GM13976 (cell line): ENCODE measurements at regions not wholly inside any gene's neighbourhood (a gene's known extent, or its start where the extent isn't known, plus 50 kb on each side); places are given as distances from the start of the nearest gene placed in this dataset.

ENCODE experiments used
- DNase-seq: peaks from one replicate; pipeline ENCODE4 v3.0.0; 2012; ENCODE audit warnings: low spot score
- in situ Hi-C: fragments of 300-500 bp; cut with MboI; formaldehyde crosslinking; loops from one replicate; pipeline ENCODE4 v1.12.0; 2022; ENCODE audit warnings: low sequenced_read_pairs, mixed read lengths, inconsistent platforms; ENCODE audit not compliant: unreplicated experiment
- TF ChIP-seq, protein P1 (sequence below): IDR thresholded peaks from 2 replicates; pipeline ENCODE4 v1.5.1; 2012; ENCODE audit warnings: borderline replicate concordance, mild to moderate bottlenecking; ENCODE audit not compliant: insufficient read depth; ENCODE audit errors: extremely low read depth, missing control alignments, control extremely low read depth

DNA sequence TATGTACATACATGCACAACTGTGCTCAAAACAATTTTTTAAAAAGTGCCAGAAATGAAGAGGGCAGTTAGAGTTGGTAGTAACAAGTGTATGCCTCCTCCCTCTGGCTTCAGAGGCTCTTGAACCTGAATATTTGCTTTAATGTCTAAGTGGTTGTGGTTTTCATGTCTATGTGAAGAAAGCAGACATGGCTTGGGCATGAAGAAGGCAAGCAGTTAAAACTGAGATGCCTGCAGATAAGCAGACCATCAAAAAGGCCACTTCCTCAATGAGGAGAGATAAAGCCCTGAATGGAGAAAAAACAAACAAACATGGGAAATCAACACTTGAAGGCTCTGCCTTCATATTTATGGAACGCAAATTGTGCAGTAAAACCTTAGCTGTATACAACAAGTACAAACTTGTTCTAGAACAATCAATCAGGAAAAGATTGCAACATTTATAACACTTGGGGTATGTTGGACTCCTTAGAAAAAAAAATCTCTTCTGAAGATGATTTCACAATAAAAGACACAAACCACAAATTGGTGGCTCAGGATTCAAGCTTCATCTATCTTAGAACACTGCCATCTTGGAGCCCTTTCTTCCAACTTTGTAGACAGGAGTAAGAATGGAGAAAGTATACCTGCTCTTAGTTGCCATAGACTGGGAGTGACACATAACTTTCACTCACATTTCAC is 52.7 kb upstream of the PLA2G4A start:
- TF ChIP-seq, protein P1, sequence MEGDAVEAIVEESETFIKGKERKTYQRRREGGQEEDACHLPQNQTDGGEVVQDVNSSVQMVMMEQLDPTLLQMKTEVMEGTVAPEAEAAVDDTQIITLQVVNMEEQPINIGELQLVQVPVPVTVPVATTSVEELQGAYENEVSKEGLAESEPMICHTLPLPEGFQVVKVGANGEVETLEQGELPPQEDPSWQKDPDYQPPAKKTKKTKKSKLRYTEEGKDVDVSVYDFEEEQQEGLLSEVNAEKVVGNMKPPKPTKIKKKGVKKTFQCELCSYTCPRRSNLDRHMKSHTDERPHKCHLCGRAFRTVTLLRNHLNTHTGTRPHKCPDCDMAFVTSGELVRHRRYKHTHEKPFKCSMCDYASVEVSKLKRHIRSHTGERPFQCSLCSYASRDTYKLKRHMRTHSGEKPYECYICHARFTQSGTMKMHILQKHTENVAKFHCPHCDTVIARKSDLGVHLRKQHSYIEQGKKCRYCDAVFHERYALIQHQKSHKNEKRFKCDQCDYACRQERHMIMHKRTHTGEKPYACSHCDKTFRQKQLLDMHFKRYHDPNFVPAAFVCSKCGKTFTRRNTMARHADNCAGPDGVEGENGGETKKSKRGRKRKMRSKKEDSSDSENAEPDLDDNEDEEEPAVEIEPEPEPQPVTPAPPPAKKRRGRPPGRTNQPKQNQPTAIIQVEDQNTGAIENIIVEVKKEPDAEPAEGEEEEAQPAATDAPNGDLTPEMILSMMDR = no peak
- in situ Hi-C loops = no loop called here
- DNase-seq = no peak

DNA sequence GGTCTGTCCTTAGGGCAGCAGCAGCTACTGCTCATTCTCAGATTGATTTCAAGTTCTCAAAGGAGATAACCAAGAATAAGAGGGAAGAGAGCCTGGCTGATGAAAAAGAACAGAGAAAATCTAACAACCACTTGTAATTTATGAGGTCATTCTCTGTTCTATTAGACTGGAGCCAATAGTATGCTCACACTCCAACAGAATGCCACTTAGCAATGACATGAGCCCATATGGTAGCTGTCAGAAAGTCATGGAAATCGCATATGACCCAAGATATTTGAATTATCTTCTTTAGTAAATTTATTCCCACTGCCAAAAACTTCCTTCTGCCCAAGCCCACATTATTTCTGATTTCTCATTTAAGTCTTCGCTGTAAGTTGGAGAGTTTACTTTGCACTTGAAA is 53.7 kb upstream of the PLA2G4A start:
- no peak for DNase-seq

DNA sequence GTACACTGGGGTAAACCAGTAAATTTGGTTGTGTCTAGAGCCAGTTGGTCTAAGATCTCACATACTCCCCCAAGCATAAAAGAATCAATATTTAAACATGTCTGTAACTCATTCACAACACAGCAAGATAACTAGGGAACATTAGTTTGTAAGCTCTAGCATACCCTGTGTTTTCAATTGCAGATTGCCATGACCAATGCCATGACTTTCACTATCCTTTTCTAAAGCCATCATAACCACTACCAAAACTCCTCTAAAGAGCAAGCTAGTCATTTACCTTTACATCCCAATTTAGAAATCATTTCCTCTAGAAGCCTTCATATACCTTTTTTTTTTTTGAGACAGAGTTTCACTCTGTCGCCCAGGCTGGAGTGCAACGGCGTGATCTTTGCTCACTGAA is 56.5 kb upstream of the PLA2G4A start:
- TF ChIP-seq, protein P1 = no peak
- in situ Hi-C loops = no loop called here
- no peak for DNase-seq

More for the DNA sequence above, 53.7 kb upstream of the PLA2G4A start:
- in situ Hi-C loops = no loop called here
- TF ChIP-seq, protein P1 = no peak

DNA sequence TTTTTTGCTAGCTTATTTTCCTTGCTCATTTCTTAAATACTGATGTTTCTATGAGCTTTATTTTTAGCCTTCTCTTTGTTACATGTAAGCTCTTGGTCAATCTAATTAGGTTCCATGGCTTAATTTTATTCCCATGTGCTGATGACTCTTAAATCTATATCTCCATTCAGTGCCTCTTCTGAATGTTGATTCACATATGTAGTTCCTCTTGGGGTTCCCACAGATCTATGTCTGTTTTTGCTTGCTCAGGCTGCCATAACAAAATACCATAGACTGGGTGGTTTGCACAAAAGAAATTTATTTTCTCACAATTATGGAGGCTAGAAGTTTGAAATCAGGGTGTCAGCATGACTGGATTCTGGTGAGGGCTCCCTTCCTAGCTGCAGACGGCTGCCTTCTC is 58.3 kb upstream of the PLA2G4A start:
- TF ChIP-seq, protein P1 = no peak
- in situ Hi-C loops = no loop called here
- DNase-seq = no peak

DNA sequence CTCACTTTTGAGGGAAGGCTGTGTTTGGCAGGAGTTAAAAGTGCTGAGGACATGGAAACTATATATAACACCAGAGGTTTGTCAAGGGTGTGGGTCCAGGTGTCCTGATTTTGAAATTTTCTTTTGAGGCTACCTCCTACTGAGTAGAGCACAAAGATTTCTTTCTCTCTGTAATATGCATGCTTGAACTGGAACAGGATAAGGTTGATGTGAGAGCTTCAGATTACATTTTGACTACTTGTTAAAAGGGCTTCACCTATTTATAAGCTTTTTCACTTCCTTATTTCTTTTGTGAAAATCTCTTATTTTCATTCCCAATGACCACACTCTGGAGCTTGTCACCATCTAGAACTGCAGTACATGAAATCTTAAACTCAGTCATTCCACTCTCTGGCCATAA is 59.8 kb upstream of the PLA2G4A start:
- TF ChIP-seq, protein P1 = no peak
- in situ Hi-C loops = no loop called here
- DNase-seq = peak; percentile 33

DNA sequence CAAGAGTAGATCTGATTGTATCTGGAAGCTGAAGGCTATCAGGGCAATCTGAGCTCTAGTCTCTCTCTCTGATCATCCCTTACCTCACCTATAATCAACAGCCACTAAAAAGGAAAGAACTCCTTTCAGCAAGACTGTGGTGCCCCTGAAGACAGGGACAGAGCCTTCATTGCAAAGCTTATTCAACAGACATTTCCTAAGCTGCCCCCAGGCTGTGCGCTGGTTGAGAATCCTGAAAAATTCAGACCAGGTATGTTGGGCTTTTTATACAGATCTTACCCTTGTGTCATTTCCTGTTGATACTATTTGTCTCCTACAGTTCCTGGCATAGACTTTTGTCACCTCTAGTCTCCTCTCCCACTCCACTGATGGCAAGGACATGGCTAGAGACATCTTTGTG is 63.3 kb upstream of the PLA2G4A start:
- in situ Hi-C loops = no loop called here
- TF ChIP-seq, protein P1 = no peak
- no peak for DNase-seq

DNA sequence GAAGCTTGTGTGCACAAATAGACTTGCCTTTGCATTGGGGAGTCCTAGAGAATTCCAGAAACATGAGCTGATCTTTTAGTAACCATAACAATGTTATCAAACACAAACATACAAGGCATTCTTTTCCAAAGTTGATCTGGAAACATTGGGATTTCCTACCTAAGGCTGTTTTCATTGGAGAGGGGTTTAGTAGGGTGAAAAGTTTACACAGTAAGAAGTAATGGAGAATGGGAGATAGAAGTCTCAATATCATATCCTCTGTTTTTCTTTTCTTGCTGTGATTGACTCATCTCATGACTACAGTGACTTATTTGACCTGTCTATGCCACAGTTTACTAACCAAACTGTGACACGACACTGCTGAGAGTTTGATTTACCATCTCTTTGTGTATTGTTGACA is 65.6 kb upstream of the PLA2G4A start:
- in situ Hi-C loops = no loop called here
- TF ChIP-seq, protein P1 = no peak
- peak; percentile 18 for DNase-seq
